OCI-M1 (cell line): ENCODE measurements at regions not wholly inside any gene's neighbourhood (a gene's known extent, or its start where the extent isn't known, plus 50 kb on each side); places are given as distances from the start of the nearest gene placed in this dataset.
A peak's percentile ranks its signal among the peaks of the same experiment; 100 is the strongest.

Experiments
- DNase-seq: peaks from one replicate; lab custom pipeline; 2025; lab: John Stamatoyannopoulos, UW

GRCh38 chr14:89626233-89626806 is 209.3 kb upstream of the FOXN3 start:
- DNase-seq = peak; percentile 0

GRCh38 chr14:89625731-89626232 is 208.7 kb upstream of the FOXN3 start:
- no peak for DNase-seq

- no peak for DNase-seq
These were observed 208.2 kb upstream of the FOXN3 start for GRCh38 chr14:89625244-89625713.

DNA sequence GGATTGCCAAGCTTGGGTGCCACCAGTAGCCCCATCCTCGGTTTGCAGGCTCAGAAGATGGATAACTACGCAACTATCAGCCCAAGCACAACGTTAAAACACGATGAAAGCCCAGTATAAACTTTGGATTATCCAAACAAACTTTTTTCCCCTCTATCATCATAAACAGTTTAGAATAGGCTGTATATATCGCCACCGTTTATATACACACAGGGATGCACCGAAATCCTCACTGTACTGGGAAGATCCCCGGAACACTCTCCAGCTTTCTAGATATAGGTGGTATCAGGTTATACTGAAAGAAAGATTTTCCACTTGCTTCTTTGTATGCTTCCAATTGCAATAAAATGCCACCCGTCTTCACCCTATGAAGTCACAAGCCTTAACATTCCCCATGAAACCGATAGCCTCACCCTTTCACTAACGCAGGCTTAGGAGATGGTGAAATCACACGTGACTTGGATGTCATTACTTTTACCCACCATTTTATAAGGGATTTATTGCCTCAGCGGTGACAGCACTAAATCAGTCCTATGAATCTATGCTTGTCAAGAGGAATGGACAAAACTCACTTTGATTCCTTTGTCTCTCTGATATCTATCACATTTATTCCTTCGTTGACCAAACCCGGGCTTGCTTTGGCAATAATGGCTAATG is 207.6 kb upstream of the FOXN3 start:
- DNase-seq = no peak

DNA sequence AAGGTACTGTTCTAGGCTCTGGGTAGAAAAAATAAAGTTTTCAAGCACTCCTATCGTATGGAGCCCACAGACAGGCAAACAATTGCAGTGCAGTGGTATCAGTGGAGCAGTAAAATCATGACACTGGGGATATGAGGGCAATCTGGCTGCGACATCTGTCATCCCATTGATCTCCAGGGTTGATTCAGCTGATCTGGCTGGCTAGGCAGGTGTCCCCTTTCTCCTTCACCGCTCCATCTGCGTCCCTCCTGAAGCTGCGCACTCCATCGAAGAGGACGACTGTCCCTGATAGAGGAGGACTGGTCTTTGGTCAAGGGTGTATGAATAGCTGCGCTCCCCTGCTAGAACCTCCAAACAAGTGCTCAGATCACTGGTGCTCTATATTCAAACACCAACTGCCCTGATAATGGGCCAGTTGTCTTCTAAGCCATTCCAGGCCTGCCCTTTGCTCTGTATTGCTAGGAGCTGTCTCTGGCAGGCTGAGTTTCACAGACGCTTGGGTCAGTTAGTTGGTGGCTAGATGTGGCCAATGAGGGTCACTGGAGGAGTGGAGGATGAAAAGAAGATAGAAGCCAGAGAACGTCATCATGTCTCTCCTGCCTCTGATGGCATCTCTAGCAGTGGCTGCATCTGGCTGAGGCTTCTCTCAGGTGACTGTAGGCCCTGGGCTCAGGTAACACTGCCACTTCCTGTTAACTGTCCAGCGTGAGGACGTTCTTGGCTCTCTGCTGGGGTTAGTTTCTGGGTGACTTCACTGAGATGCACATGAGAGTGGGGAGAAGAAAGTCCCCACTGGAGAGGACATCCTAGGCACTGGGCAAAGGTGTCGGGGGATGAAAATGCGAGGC is 205.0 kb upstream of the FOXN3 start:
- DNase-seq = no peak

GRCh38 chr14:89621009-89621421 is 204.0 kb upstream of the FOXN3 start:
- DNase-seq = no peak

DNA sequence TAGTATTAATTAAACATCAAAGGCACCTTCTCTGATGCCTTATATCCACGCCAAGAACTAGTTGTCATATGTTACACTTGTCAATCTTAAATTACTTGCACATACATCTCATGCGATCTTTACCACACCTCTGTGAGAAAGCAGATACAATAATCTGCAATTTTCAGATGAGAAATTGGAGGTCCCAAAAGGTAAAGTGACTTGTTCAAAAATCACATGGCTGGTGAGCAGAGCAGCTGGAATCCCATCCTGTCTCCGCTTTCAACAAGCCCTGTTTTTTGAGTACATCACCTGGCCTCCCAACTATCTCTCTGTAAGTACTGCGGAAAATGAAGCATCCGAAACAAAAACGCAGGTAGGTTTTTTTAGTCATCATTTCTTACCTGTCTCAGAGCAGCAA is 203.4 kb upstream of the FOXN3 start:
- no peak for DNase-seq

DNA sequence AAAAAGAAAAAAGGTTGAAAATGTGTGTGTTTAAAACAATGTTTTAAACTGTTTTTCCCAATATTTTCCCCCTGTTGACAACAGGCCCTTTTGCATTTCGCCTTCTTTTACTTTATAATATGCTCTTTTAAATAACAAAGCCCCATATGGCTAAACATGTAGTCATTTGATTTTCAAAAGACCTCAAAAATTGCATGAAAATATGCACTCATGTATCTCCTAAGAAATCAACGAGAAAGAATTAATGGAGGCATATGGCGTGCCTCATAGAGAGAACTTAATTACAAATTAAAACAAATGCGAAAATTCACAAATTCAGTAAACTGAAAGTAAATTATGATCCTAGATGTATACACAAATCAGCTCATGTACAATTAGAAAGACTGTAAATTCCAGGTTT is 202.6 kb upstream of the FOXN3 start:
- DNase-seq = no peak

- DNase-seq = peak; percentile 15
These were observed 201.9 kb upstream of the FOXN3 start for GRCh38 chr14:89618811-89619551.

DNA sequence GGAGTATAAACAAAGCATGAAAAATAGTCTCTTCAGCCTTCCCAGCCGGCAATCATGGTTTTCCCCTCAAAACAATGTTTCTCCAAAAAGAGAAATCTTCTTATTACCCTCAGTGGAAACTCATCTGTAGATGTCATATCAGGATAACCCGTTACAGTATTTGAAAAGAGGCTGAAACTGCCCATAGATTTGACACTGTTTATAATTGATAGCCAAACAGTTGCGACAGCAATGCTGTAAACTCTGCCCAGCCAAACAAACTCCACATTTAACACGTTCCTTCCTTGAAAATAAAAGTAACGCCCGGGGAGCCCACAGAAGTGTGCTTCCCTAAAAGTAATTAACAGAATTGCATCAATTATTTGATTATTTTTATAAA is 201.3 kb upstream of the FOXN3 start:
- DNase-seq = no peak

GRCh38 chr14:89617481-89618329 is 200.7 kb upstream of the FOXN3 start:
- peak; percentile 27 for DNase-seq

DNA sequence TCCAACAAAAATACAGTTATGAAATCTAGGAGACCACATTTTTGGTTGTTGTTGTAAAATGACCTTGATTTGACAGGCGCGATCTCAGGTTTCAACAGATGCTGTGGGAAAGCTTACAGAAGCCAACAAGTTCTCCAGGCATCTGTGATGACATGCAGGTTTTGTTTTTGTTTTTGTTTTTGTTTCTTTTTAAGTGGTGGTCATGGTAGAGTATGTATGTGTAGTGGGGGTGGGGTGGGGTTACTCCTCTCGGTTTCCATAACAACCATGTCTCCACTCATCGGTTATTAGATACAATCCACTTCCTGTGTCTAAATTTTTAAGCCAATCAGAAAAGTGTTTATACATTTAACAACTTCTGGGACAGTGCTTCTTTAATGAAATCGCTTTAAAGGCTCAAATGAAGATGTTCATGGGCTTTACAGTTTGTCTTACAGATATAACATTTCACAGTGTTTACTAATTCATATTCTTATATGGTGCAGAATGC is 199.9 kb upstream of the FOXN3 start:
- DNase-seq = peak; percentile 3

- no peak for DNase-seq
These were observed 199.4 kb upstream of the FOXN3 start for GRCh38 chr14:89616425-89616824.

DNA sequence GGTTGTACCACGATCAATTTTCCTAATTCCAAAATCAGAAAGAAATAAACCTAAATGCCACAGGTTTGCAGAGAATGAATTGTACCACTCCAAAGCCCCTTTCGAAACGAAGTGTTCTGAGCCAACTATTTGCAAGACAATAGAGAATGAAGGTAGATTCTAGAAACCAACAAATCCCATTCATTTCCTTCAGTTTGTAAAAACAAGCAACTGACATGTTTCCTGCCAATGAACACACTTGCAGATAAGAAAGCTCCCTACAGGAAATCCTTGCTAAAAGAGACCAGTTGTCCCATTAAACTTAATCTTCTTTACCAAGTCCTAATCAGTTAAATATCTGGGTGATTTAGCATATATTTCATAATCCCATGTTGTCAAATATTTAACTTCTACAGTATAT is 198.4 kb upstream of the FOXN3 start:
- no peak for DNase-seq

GRCh38 chr14:89614009-89614691 is 197.1 kb upstream of the FOXN3 start:
- no peak for DNase-seq

DNA sequence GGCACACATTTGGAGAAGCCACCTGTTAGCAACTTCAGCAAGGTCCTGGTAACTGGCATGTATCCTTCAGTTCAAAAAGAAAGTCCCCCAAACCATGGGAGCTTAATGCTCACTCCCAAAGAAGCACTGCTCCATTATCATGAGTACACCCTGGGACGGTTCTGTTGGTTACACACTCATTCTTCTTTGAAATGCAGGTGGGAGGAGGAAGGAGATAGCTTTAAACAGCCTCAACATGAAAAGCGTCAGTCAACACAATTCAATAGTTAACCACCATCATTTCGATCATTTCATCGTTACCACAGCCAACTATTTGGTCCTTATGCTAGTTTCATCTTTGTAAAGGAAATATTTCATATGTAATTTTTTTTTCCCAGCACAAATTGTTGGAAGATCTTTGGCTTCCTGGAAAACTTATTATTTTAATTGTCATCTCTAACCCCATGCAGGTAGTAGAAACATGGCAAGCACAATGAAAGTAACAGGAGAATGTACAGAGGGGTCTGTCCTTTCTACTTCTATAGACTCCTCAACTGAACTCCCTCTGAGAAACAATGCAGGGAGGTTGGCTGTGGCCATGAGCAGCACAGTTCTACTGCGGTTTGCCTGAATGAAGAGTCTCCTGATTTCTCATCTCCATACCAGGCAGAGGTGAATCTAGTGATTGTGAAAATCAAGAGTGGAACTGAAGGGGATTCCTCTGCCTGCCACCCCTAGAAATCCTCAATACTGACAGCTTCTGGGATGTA is 196.4 kb upstream of the FOXN3 start:
- DNase-seq = no peak

- no peak for DNase-seq
These were observed 192.6 kb upstream of the FOXN3 start for GRCh38 chr14:89609500-89610100.

GRCh38 chr14:89607453-89607852 is 190.4 kb upstream of the FOXN3 start:
- DNase-seq = no peak

GRCh38 chr14:89603938-89604480 is 187.0 kb upstream of the FOXN3 start:
- DNase-seq = no peak
